OCI-LY1 (cell line): ENCODE measurements at regions not wholly inside any gene's neighbourhood (a gene's known extent, or its start where the extent isn't known, plus 50 kb on each side); places are given as distances from the start of the nearest gene placed in this dataset.

Source experiments
- H2AFZ ChIP-seq: fragments of 200-600 bp; sonication (generic), shearing (Covaris generic); 2 replicates; pipeline ENCODE4 v1.6.0; 2014; ENCODE audit warnings: antibody characterized with exemption, mild to moderate bottlenecking, low read length
- H3F3A ChIP-seq: fragments of 200-600 bp; sonication (generic), shearing (Covaris generic); 2 replicates; pipeline ENCODE4 v1.6.0; 2014; ENCODE audit warnings: mild to moderate bottlenecking, antibody characterized with exemption, low read length, moderate library complexity; ENCODE audit not compliant: insufficient read depth
- H3K27ac ChIP-seq: fragments of 200-600 bp; sonication (generic); 2 replicates; pipeline ENCODE4 v1.5.1; 2014; ENCODE audit warnings: low read length, mixed run types, mild to moderate bottlenecking, low read depth; ENCODE audit not compliant: poor library complexity, severe bottlenecking
- H3K27me3 ChIP-seq: fragments of 200-600 bp; sonication (generic); 2 replicates; pipeline ENCODE4 v1.6.0; 2014; ENCODE audit warnings: antibody characterized with exemption, mild to moderate bottlenecking, low read length, moderate library complexity; ENCODE audit not compliant: insufficient read depth
- H3K36me3 ChIP-seq: fragments of 200-600 bp; sonication (generic); 2 replicates; pipeline ENCODE4 v1.6.1; 2014; ENCODE audit warnings: mild to moderate bottlenecking, antibody characterized with exemption, low read length, moderate library complexity, mixed read lengths; ENCODE audit not compliant: insufficient read depth
- H3K4me1 ChIP-seq: fragments of 200-600 bp; sonication (generic); 2 replicates; pipeline ENCODE4 v1.5.1; 2014; ENCODE audit warnings: mild to moderate bottlenecking, low read length, moderate library complexity; ENCODE audit not compliant: insufficient read depth, severe bottlenecking
- H3K4me2 ChIP-seq: fragments of 200-600 bp; sonication (generic), shearing (Covaris generic); 2 replicates; pipeline ENCODE4 v1.6.1; 2014; ENCODE audit warnings: low read length
- H3K4me3 ChIP-seq: fragments of 200-600 bp; sonication (generic); 2 replicates; pipeline ENCODE4 v1.5.1; 2014; ENCODE audit warnings: low read length, low read depth, mild to moderate bottlenecking, mixed read lengths; ENCODE audit not compliant: poor library complexity, severe bottlenecking
- H3K79me2 ChIP-seq: fragments of 200-600 bp; shearing (Covaris generic); 2 replicates; pipeline ENCODE4 v1.6.1; 2016; ENCODE audit warnings: mixed run types, low read length, mixed read lengths; ENCODE audit not compliant: insufficient read depth
- H3K9ac ChIP-seq: fragments of 200-600 bp; sonication (generic), shearing (Covaris generic); 2 replicates; pipeline ENCODE4 v1.6.1; 2014; ENCODE audit warnings: mild to moderate bottlenecking, low read length, mixed read lengths
- H3K9me2 ChIP-seq: fragments of 200-600 bp; sonication (generic), shearing (Covaris generic); 2 replicates; pipeline ENCODE4 v1.6.1; 2014; ENCODE audit warnings: low read depth, mild to moderate bottlenecking, low read length, mixed read lengths
- H3K9me3 ChIP-seq: fragments of 200-600 bp; shearing (Covaris generic); 2 replicates; pipeline ENCODE4 v1.6.1; 2014; ENCODE audit warnings: low read length, mixed read lengths
- H4K20me1 ChIP-seq: fragments of 200-600 bp; sonication (generic), shearing (Covaris generic); 2 replicates; pipeline ENCODE4 v1.6.0; 2016; ENCODE audit warnings: mild to moderate bottlenecking, low read length; ENCODE audit not compliant: insufficient read depth
- CTCF ChIP-seq: fragments of 200-600 bp; sonication (generic), shearing (Covaris generic); IDR thresholded peaks from 2 replicates; pipeline ENCODE4 v1.5.1; 2017; ENCODE audit warnings: mild to moderate bottlenecking, antibody characterized with exemption, low read length, moderate library complexity, mixed read lengths
- EZH2 ChIP-seq: fragments of 200-600 bp; sonication (generic), shearing (Covaris generic); IDR thresholded peaks from 2 replicates; pipeline ENCODE4 v1.8.0; 2017; ENCODE audit warnings: borderline replicate concordance, mixed run types, mild to moderate bottlenecking, antibody characterized with exemption, low read length, moderate library complexity, mixed read lengths

GRCh38 chr11:92297567-92298553 is 73.2 kb downstream of the FAT3 start:
- H2AFZ ChIP-seq = no peak overlapping the region
- no peaks in the 10 kb centered on the region for H4K20me1 ChIP-seq
- no peaks in the 10 kb centered on the region for H3K4me1 ChIP-seq
- no peak overlapping the region for H3K9ac ChIP-seq
- H3K4me2 ChIP-seq = no peak overlapping the region
- no peaks in the 10 kb centered on the region for H3K9me3 ChIP-seq
- no peaks in the 10 kb centered on the region for H3K79me2 ChIP-seq
- no peaks in the 10 kb centered on the region for H3F3A ChIP-seq
- no peaks in the 10 kb centered on the region for H3K36me3 ChIP-seq
- H3K9me2 ChIP-seq = no peaks in the 10 kb centered on the region
- no peak overlapping the region for H3K27ac ChIP-seq
- H3K4me3 ChIP-seq = no peak overlapping the region
- TF ChIP-seq EZH2 (no peak), CTCF (no peak)
- no peaks in the 10 kb centered on the region for H3K27me3 ChIP-seq

- Histone ChIP-seq H3K9me2 (no peaks in the 10 kb centered on the region), H3K4me2 (no peak overlapping the region), H3K27ac (no peak overlapping the region), H3K36me3 (no peaks in the 10 kb centered on the region), H4K20me1 (no peaks in the 10 kb centered on the region), H3F3A (no peaks in the 10 kb centered on the region), H3K9me3 (no peaks in the 10 kb centered on the region), H3K4me1 (no peaks in the 10 kb centered on the region), H3K27me3 (no peaks in the 10 kb centered on the region), H3K79me2 (no peaks in the 10 kb centered on the region), H3K9ac (no peak overlapping the region), H2AFZ (no peak overlapping the region), H3K4me3 (no peak overlapping the region)
- no peak for TF ChIP-seq EZH2
- TF ChIP-seq CTCF = no peak
Observed at GRCh38 chr11:92300876-92301275, 76.3 kb downstream of the FAT3 start.

GRCh38 chr11:92302770-92303169 is 78.2 kb downstream of the FAT3 start:
- Histone ChIP-seq H3K9me3 (no peaks in the 10 kb centered on the region), H3K27ac (no peak overlapping the region), H4K20me1 (no peaks in the 10 kb centered on the region), H3K36me3 (no peaks in the 10 kb centered on the region), H3K4me3 (no peak overlapping the region), H3K9me2 (no peaks in the 10 kb centered on the region), H3K27me3 (no peaks in the 10 kb centered on the region), H3K79me2 (no peaks in the 10 kb centered on the region), H3F3A (no peaks in the 10 kb centered on the region), H2AFZ (no peak overlapping the region), H3K9ac (no peak overlapping the region), H3K4me2 (no peak overlapping the region), H3K4me1 (no peaks in the 10 kb centered on the region)
- TF ChIP-seq EZH2 (no peak), CTCF (no peak)
